Mucosa of descending colon (tissue), 3 donors: ENCODE measurements at regions not wholly inside any gene's neighbourhood (a gene's known extent, or its start where the extent isn't known, plus 50 kb on each side); places are given as distances from the start of the nearest gene placed in this dataset.

Experiments used
- ATAC-seq: fragments of 200-7000 bp; cut with Tn5 transposase; one replicate; pipeline ENCODE4 v1.9.1; 2020; ENCODE audit warnings: mild to moderate bottlenecking, moderate library complexity
- DNase-seq, 3 donors: peaks; one replicate each; pipeline ENCODE4 v3.0.0-alpha.2; 2020
- H3K36me3 ChIP-seq: fragments of 200-600 bp; one replicate; pipeline ENCODE4 v1.8.0; 2021; ENCODE audit warnings: low read depth, mild to moderate bottlenecking
- H3K4me1 ChIP-seq: fragments of 200-600 bp; one replicate; pipeline ENCODE4 v1.8.0; 2021; ENCODE audit warnings: low read depth, mild to moderate bottlenecking
- H3K4me3 ChIP-seq: fragments of 200-600 bp; one replicate; pipeline ENCODE4 v1.8.0; 2021; ENCODE audit warnings: mild to moderate bottlenecking
- H3K9me3 ChIP-seq: fragments of 200-600 bp; one replicate; pipeline ENCODE4 v1.8.0; 2021; ENCODE audit warnings: mild to moderate bottlenecking
- intact Hi-C, 2 donors: fragments of 100-400 bp; cut with DNase I in 1 of 2; cut with micrococcal nuclease in 1 of 2; formaldehyde crosslinking; loops; one replicate each; pipeline versions ENCODE4 v1.11.0 to v1.11.1; 2022; cut with DNase I, micrococcal nuclease
- TF ChIP-seq, protein P1 (sequence below): fragments of 200-600 bp; IDR thresholded peaks from one replicate; pipeline ENCODE4 v1.8.0; 2022; ENCODE audit warnings: antibody characterized with exemption, mild to moderate bottlenecking
- donor health status: DM: no; HTN: no; CAD: no; lungs with moderate emphysema.
- donor health status: DM: no; HTN: no; CAD: no.
- donor health status: DM: no; HTN: yes; CAD: no.

GRCh38 chrX:39779952-39780783, 317.6 kb downstream of the BCOR start:
- H3K9me3 ChIP-seq, result no peaks in the 10 kb centered on the region
- TF ChIP-seq, protein P1, sequence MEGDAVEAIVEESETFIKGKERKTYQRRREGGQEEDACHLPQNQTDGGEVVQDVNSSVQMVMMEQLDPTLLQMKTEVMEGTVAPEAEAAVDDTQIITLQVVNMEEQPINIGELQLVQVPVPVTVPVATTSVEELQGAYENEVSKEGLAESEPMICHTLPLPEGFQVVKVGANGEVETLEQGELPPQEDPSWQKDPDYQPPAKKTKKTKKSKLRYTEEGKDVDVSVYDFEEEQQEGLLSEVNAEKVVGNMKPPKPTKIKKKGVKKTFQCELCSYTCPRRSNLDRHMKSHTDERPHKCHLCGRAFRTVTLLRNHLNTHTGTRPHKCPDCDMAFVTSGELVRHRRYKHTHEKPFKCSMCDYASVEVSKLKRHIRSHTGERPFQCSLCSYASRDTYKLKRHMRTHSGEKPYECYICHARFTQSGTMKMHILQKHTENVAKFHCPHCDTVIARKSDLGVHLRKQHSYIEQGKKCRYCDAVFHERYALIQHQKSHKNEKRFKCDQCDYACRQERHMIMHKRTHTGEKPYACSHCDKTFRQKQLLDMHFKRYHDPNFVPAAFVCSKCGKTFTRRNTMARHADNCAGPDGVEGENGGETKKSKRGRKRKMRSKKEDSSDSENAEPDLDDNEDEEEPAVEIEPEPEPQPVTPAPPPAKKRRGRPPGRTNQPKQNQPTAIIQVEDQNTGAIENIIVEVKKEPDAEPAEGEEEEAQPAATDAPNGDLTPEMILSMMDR, result no peak
- DNase-seq, result no peak
- H3K4me1 ChIP-seq, result no peaks in the 10 kb centered on the region
- ATAC-seq, result no peak
- intact Hi-C loops, result no loop called here
- no peak overlapping the region for H3K4me3 ChIP-seq
- H3K36me3 ChIP-seq, result no peaks in the 10 kb centered on the region

DNA sequence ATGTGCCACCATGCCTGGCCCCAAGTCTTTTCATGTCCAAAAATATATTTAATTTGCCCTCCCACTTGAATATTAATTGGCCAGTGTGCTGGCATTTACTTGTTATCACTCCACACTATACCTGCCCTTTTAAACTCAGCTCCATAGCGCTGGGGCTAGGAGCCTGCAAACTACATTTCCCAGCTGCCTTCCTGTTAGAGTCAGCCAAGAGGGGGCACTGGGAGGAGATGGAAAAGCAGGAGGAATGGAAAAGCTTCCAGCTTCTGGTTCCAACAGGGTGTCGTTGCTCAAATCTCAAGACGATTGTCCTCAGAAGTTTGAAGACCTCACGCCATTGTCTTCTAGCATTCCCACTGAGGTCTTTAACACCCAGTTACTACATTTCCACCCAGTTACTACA, 315.5 kb downstream of the BCOR start:
- no peaks in the 10 kb centered on the region for H3K9me3 ChIP-seq
- intact Hi-C loops, result no loop called here
- no peaks in the 10 kb centered on the region for H3K4me1 ChIP-seq
- DNase-seq, result no peak
- TF ChIP-seq, protein P1, result no peak
- H3K4me3 ChIP-seq, result no peak overlapping the region
- ATAC-seq, result no peak
- no peaks in the 10 kb centered on the region for H3K36me3 ChIP-seq

GRCh38 chrX:39787999-39788398, 309.8 kb downstream of the BCOR start:
- intact Hi-C loops, result no loop called here
- no peak for DNase-seq
- no peaks in the 10 kb centered on the region for H3K9me3 ChIP-seq
- no peak for ATAC-seq
- H3K36me3 ChIP-seq, result no peaks in the 10 kb centered on the region
- H3K4me1 ChIP-seq, result no peaks in the 10 kb centered on the region
- TF ChIP-seq, protein P1, result no peak
- H3K4me3 ChIP-seq, result no peak overlapping the region

- Histone ChIP-seq H3K4me3 (no peak overlapping the region), H3K9me3 (no peaks in the 10 kb centered on the region), H3K4me1 (no peaks in the 10 kb centered on the region), H3K36me3 (no peaks in the 10 kb centered on the region)
- ATAC-seq (no peak), DNase-seq (no peak)
- TF ChIP-seq, protein P1, result no peak
- intact Hi-C loops, result no loop called here
Observed at GRCh38 chrX:39788521-39788920, 309.2 kb downstream of the BCOR start.

DNA sequence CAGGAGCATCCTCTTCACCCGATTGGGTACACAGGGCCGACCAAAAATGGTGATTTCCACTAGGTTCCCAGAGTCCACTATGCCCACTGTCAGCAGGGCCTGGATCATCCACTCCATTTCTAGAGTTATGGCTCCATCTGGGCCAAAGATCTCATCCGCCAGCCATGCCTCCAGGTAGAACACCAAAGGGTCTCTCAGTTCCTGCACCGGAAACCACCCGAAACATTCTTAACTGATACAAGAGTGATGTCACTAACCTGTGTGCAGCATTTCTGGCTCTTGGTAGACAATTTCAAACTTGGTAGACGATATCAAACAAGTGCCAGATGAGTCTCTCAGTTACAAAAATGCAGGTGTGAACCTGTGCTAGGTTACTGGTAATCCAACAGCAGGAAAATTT, 306.1 kb downstream of the BCOR start:
- intact Hi-C loops, result no loop called here
- Histone ChIP-seq H3K9me3 (no peaks in the 10 kb centered on the region), H3K36me3 (no peaks in the 10 kb centered on the region), H3K4me1 (no peaks in the 10 kb centered on the region), H3K4me3 (no peak overlapping the region)
- TF ChIP-seq, protein P1, result no peak
- no peak for ATAC-seq
- DNase-seq, result no peak
